ENCODE measurements at regions not wholly inside any gene's neighbourhood (a gene's known extent, or its start where the extent isn't known, plus 50 kb on each side); places are given as distances from the start of the nearest gene placed in this dataset.

- H3K36me3 ChIP-seq (ENCODE audit: insufficient read depth) = no peaks in the 10 kb centered on the region
- TF ChIP-seq CTCF (conservative IDR thresholded peaks at IDR 0.05; ENCODE audit: low read depth, low read length) = no peak
- no peaks in the 10 kb centered on the region for H4K20me1 ChIP-seq (ENCODE audit: insufficient read depth)
- no peaks in the 10 kb centered on the region for H3K27me3 ChIP-seq (ENCODE audit: insufficient read depth, low read depth)
- H3K4me2 ChIP-seq = no peak overlapping the region
- H3K4me3 ChIP-seq (IDR thresholded peaks at IDR 0.05; ENCODE audit: insufficient read depth, low read depth, low read length) = no peak overlapping the region
- H2AFZ ChIP-seq (ENCODE audit: low read depth) = no peak overlapping the region
- H3K27ac ChIP-seq = no peak overlapping the region
- no peaks in the 10 kb centered on the region for H3K79me2 ChIP-seq (ENCODE audit: insufficient read depth, low read depth)
- H3K4me1 ChIP-seq (ENCODE audit: low read depth, poor library complexity, severe bottlenecking) = no peaks in the 10 kb centered on the region
- H3K9ac ChIP-seq = no peak overlapping the region
Measured at GRCh38 chr5:2173151-2173834, 290.6 kb upstream of the IRX4 start.

GRCh38 chr5:2172471-2172870 lies 289.7 kb upstream of the IRX4 start:
- Histone ChIP-seq H3K27me3 (ENCODE audit: insufficient read depth, low read depth) (no peaks in the 10 kb centered on the region), H3K4me2 (no peak overlapping the region), H2AFZ (ENCODE audit: low read depth) (no peak overlapping the region), H4K20me1 (ENCODE audit: insufficient read depth) (no peaks in the 10 kb centered on the region), H3K9ac (no peak overlapping the region), H3K36me3 (ENCODE audit: insufficient read depth) (no peaks in the 10 kb centered on the region), H3K27ac (no peak overlapping the region), H3K4me3 (IDR thresholded peaks at IDR 0.05; ENCODE audit: insufficient read depth, low read depth, low read length) (no peak overlapping the region), H3K79me2 (ENCODE audit: insufficient read depth, low read depth) (no peaks in the 10 kb centered on the region), H3K4me1 (ENCODE audit: low read depth, poor library complexity, severe bottlenecking) (no peaks in the 10 kb centered on the region)
- no peak for TF ChIP-seq CTCF (conservative IDR thresholded peaks at IDR 0.05; ENCODE audit: low read depth, low read length)

- Histone ChIP-seq H4K20me1 (ENCODE audit: insufficient read depth) (no peaks in the 10 kb centered on the region), H3K4me3 (IDR thresholded peaks at IDR 0.05; ENCODE audit: insufficient read depth, low read depth, low read length) (no peak overlapping the region), H3K4me1 (ENCODE audit: low read depth, poor library complexity, severe bottlenecking) (no peaks in the 10 kb centered on the region), H3K79me2 (ENCODE audit: insufficient read depth, low read depth) (no peaks in the 10 kb centered on the region), H3K36me3 (ENCODE audit: insufficient read depth) (no peaks in the 10 kb centered on the region), H3K27me3 (ENCODE audit: insufficient read depth, low read depth) (no peaks in the 10 kb centered on the region), H3K27ac (no peak overlapping the region), H3K4me2 (no peak overlapping the region), H3K9ac (no peak overlapping the region), H2AFZ (ENCODE audit: low read depth) (no peak overlapping the region)
- no peak for TF ChIP-seq CTCF (conservative IDR thresholded peaks at IDR 0.05; ENCODE audit: low read depth, low read length)
Measured at GRCh38 chr5:2170761-2171160, 288.0 kb upstream of the IRX4 start.

GRCh38 chr5:2169850-2170760 lies 287.4 kb upstream of the IRX4 start:
- H2AFZ ChIP-seq (ENCODE audit: low read depth) = no peak overlapping the region
- H3K4me2 ChIP-seq = no peak overlapping the region
- no peaks in the 10 kb centered on the region for H3K79me2 ChIP-seq (ENCODE audit: insufficient read depth, low read depth)
- no peaks in the 10 kb centered on the region for H3K4me1 ChIP-seq (ENCODE audit: low read depth, poor library complexity, severe bottlenecking)
- H3K9ac ChIP-seq = no peak overlapping the region
- no peak overlapping the region for H3K27ac ChIP-seq
- H4K20me1 ChIP-seq (ENCODE audit: insufficient read depth) = no peaks in the 10 kb centered on the region
- no peak overlapping the region for H3K4me3 ChIP-seq (IDR thresholded peaks at IDR 0.05; ENCODE audit: insufficient read depth, low read depth, low read length)
- H3K36me3 ChIP-seq (ENCODE audit: insufficient read depth) = no peaks in the 10 kb centered on the region
- no peaks in the 10 kb centered on the region for H3K27me3 ChIP-seq (ENCODE audit: insufficient read depth, low read depth)
- TF ChIP-seq CTCF (conservative IDR thresholded peaks at IDR 0.05; ENCODE audit: low read depth, low read length) = no peak

Measured in KMS-11 (cell line).